ENCODE measurements at regions not wholly inside any gene's neighbourhood (a gene's known extent, or its start where the extent isn't known, plus 50 kb on each side); places are given as distances from the start of the nearest gene placed in this dataset.

DNA sequence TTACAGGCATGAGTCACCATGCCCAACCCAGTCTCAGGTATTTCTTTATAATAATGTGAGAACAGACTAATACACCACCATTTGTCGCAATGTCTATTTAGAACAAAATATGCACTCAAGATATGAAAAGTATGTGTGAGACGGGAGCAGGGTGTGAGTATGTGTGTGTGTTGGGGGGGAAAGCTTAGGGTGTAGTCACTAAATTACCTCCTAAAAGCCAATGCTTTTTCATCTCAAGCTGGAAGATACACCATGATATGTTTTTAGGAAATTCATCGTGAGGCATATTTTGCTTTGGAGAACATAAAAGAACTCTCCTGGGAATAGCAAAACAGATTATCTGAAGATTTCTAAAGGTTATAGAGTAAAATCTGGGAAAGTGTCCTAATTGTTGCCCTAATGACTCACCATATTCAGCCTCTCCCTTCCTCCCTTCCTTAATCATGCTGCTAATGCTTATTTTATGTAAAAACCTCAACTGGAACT is 262.7 kb downstream of the PDHA2 start:
- no peak overlapping the region for H3K4me3 ChIP-seq (ENCODE audit: low read depth, low read length)
- TF ChIP-seq, protein P1, sequence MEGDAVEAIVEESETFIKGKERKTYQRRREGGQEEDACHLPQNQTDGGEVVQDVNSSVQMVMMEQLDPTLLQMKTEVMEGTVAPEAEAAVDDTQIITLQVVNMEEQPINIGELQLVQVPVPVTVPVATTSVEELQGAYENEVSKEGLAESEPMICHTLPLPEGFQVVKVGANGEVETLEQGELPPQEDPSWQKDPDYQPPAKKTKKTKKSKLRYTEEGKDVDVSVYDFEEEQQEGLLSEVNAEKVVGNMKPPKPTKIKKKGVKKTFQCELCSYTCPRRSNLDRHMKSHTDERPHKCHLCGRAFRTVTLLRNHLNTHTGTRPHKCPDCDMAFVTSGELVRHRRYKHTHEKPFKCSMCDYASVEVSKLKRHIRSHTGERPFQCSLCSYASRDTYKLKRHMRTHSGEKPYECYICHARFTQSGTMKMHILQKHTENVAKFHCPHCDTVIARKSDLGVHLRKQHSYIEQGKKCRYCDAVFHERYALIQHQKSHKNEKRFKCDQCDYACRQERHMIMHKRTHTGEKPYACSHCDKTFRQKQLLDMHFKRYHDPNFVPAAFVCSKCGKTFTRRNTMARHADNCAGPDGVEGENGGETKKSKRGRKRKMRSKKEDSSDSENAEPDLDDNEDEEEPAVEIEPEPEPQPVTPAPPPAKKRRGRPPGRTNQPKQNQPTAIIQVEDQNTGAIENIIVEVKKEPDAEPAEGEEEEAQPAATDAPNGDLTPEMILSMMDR (IDR thresholded peaks at IDR 0.05; ENCODE audit: insufficient read depth, low read depth, low read length, missing control alignments), result no peak
- no peak for DNase-seq (ENCODE audit: low read depth)

DNA sequence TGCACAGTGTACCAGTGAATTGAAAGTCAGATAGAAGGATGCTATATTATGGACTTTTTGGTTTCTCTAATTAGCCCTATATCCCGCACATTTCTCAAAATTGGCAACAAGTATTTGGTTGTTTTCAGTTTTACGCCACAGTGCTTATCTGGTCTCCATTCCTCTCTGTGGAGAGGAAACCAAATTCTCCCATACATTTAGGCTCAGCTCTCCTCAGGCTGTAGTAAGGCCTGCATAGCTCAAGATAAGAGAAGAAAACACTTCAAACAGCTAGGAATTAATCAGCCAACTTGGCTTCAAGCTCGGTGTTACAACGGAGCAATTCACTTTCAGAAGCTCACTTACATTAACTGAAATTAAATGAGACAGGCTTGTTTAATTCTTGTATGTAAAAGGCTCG is 263.2 kb downstream of the PDHA2 start:
- TF ChIP-seq, protein P1 (IDR thresholded peaks at IDR 0.05; ENCODE audit: insufficient read depth, low read depth, low read length, missing control alignments), result no peak
- no peak for DNase-seq (ENCODE audit: low read depth)
- H3K4me3 ChIP-seq (ENCODE audit: low read depth, low read length), result no peak overlapping the region

DNA sequence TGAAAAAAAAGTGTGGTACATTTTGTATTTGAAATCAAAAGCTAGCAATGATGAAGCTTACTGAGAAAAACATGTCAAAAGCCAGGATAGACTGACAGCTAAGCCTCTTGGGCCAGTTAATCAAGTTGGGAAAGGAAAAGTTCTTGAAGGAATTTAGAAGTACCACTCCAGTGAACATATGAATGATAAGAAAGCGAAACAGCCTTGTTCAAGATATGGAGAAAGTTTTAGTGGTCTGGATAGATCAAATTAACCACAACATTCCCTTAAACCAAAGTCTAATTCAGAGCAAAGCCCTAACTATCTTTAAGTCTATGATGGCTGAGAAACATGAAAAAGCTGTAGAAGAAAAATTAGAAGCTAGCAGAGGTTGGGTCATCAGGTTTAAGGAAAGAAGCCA is 268.3 kb downstream of the PDHA2 start:
- no peak for DNase-seq (ENCODE audit: low read depth)
- TF ChIP-seq, protein P1 (IDR thresholded peaks at IDR 0.05; ENCODE audit: insufficient read depth, low read depth, low read length, missing control alignments), result no peak
- H3K4me3 ChIP-seq (ENCODE audit: low read depth, low read length), result no peak overlapping the region

DNA sequence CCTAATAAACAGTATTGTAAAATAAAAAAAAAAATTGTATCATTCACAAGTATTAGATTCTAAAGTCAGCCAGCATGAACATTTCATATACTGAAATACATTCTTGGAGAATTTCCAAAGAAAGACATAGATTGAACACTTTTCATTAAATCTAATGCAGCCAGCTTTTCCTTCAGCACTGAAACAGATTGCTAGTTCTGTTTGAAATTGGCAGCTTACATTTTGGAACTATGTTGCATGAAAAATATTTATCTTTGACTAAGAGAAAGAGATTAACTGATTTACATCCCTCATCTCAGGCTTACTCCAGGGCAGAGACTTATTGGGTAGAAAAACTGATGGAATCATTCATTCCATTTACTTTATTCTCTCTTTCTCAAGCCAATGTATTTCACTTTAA is 272.7 kb downstream of the PDHA2 start:
- TF ChIP-seq, protein P1 (IDR thresholded peaks at IDR 0.05; ENCODE audit: insufficient read depth, low read depth, low read length, missing control alignments), result no peak
- no peak overlapping the region for H3K4me3 ChIP-seq (ENCODE audit: low read depth, low read length)
- no peak for DNase-seq (ENCODE audit: low read depth)

DNA sequence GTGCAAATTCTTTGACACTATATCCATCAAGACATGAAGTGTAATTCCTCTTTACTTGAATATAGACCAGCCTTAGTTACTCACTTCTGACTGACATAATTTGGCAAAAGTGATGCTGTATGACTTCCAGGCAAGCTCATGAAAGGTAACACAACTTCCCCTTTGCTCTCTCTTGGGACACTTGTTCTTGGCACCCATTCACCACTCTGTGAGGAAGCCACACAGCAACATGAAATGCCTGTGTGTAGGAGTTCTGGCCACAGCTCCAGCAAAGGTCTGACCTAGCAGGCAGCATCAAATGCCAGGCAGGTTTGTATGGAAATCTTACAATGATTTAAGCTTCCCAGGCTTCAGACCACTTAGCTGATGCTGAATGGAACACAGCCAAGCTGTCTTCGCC is 280.3 kb downstream of the PDHA2 start:
- TF ChIP-seq, protein P1 (IDR thresholded peaks at IDR 0.05; ENCODE audit: insufficient read depth, low read depth, low read length, missing control alignments), result no peak
- no peak overlapping the region for H3K4me3 ChIP-seq (ENCODE audit: low read depth, low read length)
- no peak for DNase-seq (ENCODE audit: low read depth)

DNA sequence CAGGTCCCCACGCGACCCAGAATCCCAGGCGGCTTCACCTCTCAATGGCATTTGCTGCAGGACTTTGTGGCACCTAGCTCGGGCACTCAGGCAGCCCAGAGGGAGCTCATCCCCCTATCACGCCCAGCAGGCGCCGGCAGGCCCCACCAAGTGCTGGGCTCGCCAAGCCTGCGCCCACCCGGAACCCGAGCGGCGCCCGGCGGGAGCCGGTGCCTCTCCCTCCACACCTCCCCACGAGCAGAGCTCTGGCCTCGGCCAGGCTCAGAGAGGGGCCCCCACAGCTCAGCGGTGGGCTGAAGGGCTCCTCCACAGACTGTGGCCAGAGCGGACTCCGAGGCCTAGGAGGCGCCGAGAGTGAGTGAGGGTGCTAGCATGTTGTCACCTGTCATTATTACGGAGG is 286.3 kb downstream of the PDHA2 start:
- H3K4me3 ChIP-seq (ENCODE audit: low read depth, low read length), result no peak overlapping the region
- TF ChIP-seq, protein P1 (IDR thresholded peaks at IDR 0.05; ENCODE audit: insufficient read depth, low read depth, low read length, missing control alignments), result no peak
- no peak for DNase-seq (ENCODE audit: low read depth)

DNA sequence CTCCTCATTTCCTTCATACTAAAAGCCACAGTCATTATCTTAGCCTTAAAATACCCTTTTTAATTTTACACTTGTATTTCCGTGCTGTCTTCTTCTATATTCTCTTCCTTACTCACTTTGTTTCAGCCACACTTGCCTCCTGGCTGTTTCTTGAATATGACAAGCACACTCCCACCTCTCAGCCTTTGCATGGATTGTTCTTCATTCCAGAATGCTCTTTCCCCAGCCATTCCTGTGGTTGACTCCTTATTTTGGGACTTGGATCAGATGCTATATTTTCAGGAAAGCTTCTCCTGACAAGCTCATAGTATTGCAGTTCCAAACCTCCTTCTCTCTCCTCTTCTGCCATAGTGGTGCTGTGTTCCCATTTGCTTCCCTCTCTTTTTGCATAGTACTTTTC is 291.3 kb downstream of the PDHA2 start:
- TF ChIP-seq, protein P1 (IDR thresholded peaks at IDR 0.05; ENCODE audit: insufficient read depth, low read depth, low read length, missing control alignments), result no peak
- H3K4me3 ChIP-seq (ENCODE audit: low read depth, low read length), result no peak overlapping the region
- DNase-seq (ENCODE audit: low read depth), result no peak
